ENCODE measurements at regions not wholly inside any gene's neighbourhood (a gene's known extent, or its start where the extent isn't known, plus 50 kb on each side); places are given as distances from the start of the nearest gene placed in this dataset.

DNA sequence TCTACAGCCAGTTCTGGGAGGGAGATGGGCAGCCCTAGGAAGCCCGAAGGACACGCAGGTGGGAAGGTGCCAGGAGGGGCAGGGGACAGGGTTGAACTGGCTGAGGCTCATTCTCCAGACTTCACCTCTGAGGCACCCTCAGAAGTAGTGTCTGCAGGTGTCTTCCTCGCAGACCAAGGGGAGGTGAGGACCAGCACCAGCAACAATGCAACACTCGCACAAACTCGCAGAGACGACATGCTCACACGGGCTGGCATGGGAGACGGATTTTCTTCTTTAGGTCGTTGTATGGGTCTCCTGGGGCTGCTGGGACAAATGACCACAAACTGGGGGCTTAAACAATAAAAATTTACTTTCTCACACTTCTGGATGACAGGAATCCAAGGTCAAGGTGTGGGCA, 132.2 kb upstream of the FOXF1 start:
- 86 to 90% methylated on average over 9 of the region's 9 CpGs for WGBS, 2 donors

DNA sequence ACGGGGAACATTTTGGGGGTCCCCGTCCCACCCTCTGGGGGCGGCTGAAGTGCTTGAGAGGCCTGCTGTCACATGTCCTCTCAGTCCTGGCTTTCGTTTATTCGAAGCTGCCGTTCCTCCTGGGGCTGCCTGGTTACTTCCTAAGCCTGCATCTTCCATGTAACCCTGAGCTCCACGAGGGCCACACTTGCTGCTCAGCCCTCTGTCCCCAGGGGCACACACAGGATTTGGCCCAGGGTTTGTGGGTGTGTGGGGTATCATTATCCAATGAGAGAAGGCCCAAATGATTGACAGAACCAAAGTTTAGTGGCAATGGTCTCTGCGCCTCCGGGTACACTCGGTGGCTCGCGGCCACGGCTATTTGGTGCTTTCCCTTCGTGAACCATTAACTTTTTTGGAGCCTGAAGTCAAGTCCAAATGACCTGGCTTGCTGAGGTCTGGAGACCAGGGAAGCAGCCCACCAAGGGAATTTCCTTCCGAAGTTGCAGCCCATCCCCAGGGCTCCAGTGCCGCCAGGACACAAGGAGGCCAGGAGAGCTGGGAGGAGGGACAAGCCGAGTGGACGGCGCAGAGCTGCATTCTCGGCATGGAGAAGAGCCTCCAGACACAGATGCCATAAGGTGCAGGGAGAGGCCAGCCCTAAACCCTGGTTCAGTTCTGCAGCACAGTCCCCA, 131.4 kb upstream of the FOXF1 start:
- peaks cover 0 to 18% (median 14%) of the 10 kb centered on the region in 4 donors for H3K4me1 ChIP-seq
- 85 to 87% methylated on average over 20 of the region's 20 CpGs for WGBS, 2 donors
- no peak overlapping the region for H3K27ac ChIP-seq
- no peaks in the 10 kb centered on the region for H3K9me3 ChIP-seq
- DNase-seq: no peak
- no peak for TF ChIP-seq EP300 (IDR thresholded peaks at IDR 0.05)
- no peak for TF ChIP-seq POLR2A (IDR thresholded peaks at IDR 0.05)
- no peak for TF ChIP-seq POLR2AphosphoS5 (IDR thresholded peaks at IDR 0.05)
- TF ChIP-seq, protein P1, sequence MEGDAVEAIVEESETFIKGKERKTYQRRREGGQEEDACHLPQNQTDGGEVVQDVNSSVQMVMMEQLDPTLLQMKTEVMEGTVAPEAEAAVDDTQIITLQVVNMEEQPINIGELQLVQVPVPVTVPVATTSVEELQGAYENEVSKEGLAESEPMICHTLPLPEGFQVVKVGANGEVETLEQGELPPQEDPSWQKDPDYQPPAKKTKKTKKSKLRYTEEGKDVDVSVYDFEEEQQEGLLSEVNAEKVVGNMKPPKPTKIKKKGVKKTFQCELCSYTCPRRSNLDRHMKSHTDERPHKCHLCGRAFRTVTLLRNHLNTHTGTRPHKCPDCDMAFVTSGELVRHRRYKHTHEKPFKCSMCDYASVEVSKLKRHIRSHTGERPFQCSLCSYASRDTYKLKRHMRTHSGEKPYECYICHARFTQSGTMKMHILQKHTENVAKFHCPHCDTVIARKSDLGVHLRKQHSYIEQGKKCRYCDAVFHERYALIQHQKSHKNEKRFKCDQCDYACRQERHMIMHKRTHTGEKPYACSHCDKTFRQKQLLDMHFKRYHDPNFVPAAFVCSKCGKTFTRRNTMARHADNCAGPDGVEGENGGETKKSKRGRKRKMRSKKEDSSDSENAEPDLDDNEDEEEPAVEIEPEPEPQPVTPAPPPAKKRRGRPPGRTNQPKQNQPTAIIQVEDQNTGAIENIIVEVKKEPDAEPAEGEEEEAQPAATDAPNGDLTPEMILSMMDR (IDR thresholded peaks at IDR 0.05): no peak
- H3K36me3 ChIP-seq: no peaks in the 10 kb centered on the region
- no peak overlapping the region for H3K4me3 ChIP-seq
- intact Hi-C loops (cut with DNase I): no loop called here
- H3K27me3 ChIP-seq: no peaks in the 10 kb centered on the region

More for the DNA sequence above, 132.2 kb upstream of the FOXF1 start:
- H3K4me1 ChIP-seq: peaks cover 0 to 17% (median 14%) of the 10 kb centered on the region in 4 donors
- no peak overlapping the region for H3K4me3 ChIP-seq
- no peaks in the 10 kb centered on the region for H3K36me3 ChIP-seq
- DNase-seq: no peak
- intact Hi-C loops (cut with DNase I): no loop called here
- no peak overlapping the region for H3K27ac ChIP-seq
- H3K9me3 ChIP-seq: no peaks in the 10 kb centered on the region
- TF ChIP-seq POLR2AphosphoS5 (IDR thresholded peaks at IDR 0.05): no peak
- TF ChIP-seq, protein P1 (IDR thresholded peaks at IDR 0.05): no peak
- no peak for TF ChIP-seq POLR2A (IDR thresholded peaks at IDR 0.05)
- TF ChIP-seq EP300 (IDR thresholded peaks at IDR 0.05): no peak
- no peaks in the 10 kb centered on the region for H3K27me3 ChIP-seq

DNA sequence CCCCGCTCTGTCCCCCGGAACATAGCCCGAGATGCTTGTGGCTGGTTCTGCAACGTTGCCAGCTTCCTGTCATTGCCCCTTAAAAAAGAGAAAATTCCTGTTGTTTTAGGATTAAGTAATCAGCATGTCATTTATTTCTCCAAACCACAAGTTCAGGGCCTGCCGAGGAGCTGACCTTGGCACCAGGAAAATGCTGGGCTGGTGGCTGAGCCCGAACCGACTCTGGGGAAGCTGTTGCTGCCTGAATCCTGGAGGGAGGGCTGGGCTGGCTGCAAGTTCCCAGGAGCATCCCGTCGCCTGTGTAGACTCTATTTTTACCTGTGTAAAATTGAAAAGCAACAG, 130.9 kb upstream of the FOXF1 start:
- DNase-seq: no peak
- Histone ChIP-seq H3K9me3 (no peaks in the 10 kb centered on the region), H3K4me3 (no peak overlapping the region), H3K4me1 (peaks cover 0 to 23% (median 16%) of the 10 kb centered on the region in 4 donors), H3K27ac (no peak overlapping the region), H3K27me3 (no peaks in the 10 kb centered on the region), H3K36me3 (no peaks in the 10 kb centered on the region)
- WGBS, 2 donors: 59 to 70% methylated on average over 9 of the region's 9 CpGs
- intact Hi-C loops (cut with DNase I): no loop called here
- no peak for TF ChIP-seq EP300 (IDR thresholded peaks at IDR 0.05)
- no peak for TF ChIP-seq POLR2AphosphoS5 (IDR thresholded peaks at IDR 0.05)
- TF ChIP-seq, protein P1 (IDR thresholded peaks at IDR 0.05): no peak
- TF ChIP-seq POLR2A (IDR thresholded peaks at IDR 0.05): no peak

DNA sequence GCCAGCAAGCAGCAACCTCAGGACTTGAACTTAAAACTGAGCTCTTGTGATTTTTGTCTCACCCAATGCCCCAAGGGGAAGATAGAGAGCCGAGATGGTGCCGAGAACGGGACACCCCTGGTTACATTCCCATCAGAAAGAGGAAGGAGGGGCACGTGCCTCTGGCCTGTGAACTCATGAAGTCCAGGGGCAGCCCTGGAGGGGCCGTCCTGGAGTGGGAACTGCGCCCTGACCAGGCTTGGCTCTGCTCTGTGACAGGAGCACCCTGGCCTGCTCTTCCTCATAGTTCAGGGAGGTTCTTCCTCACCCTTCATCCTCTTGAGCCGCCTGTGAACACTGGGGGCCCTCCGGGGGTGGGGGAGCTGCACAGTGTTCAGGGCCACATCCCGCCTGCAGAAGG, 130.3 kb upstream of the FOXF1 start:
- H3K36me3 ChIP-seq: no peaks in the 10 kb centered on the region
- peaks cover 0 to 23% (median 16%) of the 10 kb centered on the region in 4 donors for H3K4me1 ChIP-seq
- H3K27me3 ChIP-seq: no peaks in the 10 kb centered on the region
- no peak overlapping the region for H3K4me3 ChIP-seq
- 71 to 72% methylated on average over 9 of the region's 9 CpGs for WGBS, 2 donors
- DNase-seq: peak; percentile 65
- TF ChIP-seq POLR2AphosphoS5 (IDR thresholded peaks at IDR 0.05): no peak
- TF ChIP-seq, protein P1 (IDR thresholded peaks at IDR 0.05): no peak
- TF ChIP-seq EP300 (IDR thresholded peaks at IDR 0.05): no peak
- no peak for TF ChIP-seq POLR2A (IDR thresholded peaks at IDR 0.05)
- H3K27ac ChIP-seq: no peak overlapping the region
- H3K9me3 ChIP-seq: no peaks in the 10 kb centered on the region
- intact Hi-C loops (cut with DNase I): no loop called here

DNA sequence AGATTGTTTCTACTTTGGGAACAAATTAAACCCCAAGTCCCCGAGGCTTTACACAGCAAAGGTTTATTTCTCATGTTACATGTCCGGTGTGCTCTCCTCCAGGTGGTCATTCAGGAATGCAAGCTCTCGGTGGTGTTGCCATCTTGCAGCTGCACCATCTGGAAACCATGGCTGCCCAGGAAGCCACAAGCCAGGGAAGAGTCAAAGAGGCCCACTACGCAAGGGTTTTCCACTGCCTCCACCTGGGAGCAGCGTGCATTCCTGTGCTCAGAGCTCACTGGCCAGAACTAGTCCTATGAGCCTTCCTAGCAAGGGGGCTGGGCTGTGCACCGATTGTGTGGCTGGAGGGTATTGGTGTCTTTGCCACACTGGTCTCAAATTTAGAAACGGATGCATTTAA, 128.8 kb upstream of the FOXF1 start:
- Histone ChIP-seq H3K27ac (no peak overlapping the region), H3K9me3 (no peaks in the 10 kb centered on the region), H3K4me1 (peaks cover 0 to 9% (median 3%) of the 10 kb centered on the region in 4 donors), H3K27me3 (no peaks in the 10 kb centered on the region), H3K36me3 (no peaks in the 10 kb centered on the region), H3K4me3 (no peak overlapping the region)
- intact Hi-C loops (cut with DNase I): no loop called here
- TF ChIP-seq EP300 (IDR thresholded peaks at IDR 0.05): no peak
- TF ChIP-seq, protein P1 (IDR thresholded peaks at IDR 0.05): no peak
- TF ChIP-seq POLR2AphosphoS5 (IDR thresholded peaks at IDR 0.05): no peak
- TF ChIP-seq POLR2A (IDR thresholded peaks at IDR 0.05): no peak
- 79 to 81% methylated on average over 7 of the region's 7 CpGs for WGBS, 2 donors
- DNase-seq: peak; percentile 56

All from sigmoid colon (tissue), 6 donors.